Fibroblast of skin of back (primary cell): ENCODE measurements at regions not wholly inside any gene's neighbourhood (a gene's known extent, or its start where the extent isn't known, plus 50 kb on each side); places are given as distances from the start of the nearest gene placed in this dataset.
A peak's percentile ranks its signal among the peaks of the same experiment; 100 is the strongest.

ENCODE experiments used
- DNase-seq: peaks from one replicate; pipeline ENCODE4 v3.0.0-alpha.2; 2013

DNA sequence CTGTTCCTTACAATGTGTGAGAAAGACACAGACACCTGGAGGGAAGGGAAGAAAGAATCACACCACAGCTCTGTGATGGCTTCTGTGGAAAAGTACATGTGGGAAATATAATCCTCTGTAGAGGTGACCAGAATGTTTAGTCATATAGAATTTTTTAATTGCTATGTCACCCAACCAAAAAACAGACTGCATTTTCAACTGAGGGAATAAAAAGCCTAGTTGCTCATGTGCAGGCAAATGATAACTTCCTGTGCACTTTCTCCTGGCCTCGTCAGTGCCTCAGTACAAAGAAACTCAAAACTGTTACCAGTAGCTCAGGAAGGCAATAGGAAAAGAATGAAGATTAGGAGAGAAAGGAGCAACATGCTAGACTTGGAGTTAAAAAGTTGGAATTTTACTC, 326.8 kb downstream of the OSR1 start:
- peak; percentile 46 for DNase-seq

GRCh38 chr2:19029655-19030054, 328.8 kb downstream of the OSR1 start:
- DNase-seq: no peak

DNA sequence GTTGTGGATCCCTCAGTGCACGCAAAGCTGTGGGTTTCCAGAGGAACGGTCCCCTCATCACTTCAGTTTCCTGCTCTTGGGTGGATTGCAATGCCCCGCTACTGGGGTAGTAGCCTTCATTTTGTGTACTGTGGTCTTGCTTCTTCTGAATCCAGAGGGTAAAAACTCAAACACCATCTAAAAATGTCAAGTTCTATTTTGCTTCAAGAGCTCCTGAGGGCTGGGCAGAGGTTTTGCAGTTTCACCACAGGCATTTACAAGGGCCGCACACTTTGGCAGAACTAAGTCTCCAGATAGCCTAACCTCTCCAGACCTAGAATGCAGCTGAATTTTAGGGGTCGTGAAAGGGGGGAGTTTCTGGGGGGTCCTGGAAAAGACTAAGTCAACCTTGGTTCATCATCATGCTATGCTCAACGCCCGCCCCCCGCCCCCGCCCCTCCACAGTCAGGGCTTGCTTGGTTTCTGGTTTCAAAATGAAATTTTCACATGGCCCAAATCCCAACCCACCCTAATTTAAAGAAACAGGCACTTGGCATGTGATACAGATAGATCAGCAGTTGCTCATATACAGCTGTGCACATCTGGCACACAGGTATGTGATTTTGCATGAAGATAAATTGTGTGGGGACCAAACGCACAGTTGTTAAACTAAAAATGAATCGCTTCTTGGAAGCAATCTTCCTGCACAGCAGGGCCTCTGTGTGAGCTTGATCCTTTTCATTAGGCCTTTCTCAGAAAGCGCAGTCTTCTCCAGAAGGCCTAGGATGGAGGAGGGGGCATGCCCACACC, 329.6 kb downstream of the OSR1 start:
- no peak for DNase-seq

DNA sequence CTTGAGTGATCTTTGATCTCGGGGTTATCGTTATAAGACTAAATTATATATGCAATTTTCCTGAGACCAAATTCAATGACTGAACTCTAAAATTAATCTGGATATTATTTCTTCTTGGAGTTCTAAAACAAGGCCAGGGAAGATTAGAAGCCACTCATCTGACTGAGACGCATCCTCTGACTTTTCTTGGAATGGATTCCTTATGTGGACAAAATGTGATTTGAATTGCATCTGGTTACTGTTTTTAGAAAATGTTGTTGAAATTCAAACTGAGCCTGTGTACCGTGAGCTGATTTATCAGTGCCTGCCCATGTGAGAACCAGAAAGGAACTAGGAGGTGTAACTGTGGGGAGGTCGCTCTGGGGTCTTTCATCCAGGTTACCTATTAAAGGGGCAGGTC, 330.8 kb downstream of the OSR1 start:
- no peak for DNase-seq

DNA sequence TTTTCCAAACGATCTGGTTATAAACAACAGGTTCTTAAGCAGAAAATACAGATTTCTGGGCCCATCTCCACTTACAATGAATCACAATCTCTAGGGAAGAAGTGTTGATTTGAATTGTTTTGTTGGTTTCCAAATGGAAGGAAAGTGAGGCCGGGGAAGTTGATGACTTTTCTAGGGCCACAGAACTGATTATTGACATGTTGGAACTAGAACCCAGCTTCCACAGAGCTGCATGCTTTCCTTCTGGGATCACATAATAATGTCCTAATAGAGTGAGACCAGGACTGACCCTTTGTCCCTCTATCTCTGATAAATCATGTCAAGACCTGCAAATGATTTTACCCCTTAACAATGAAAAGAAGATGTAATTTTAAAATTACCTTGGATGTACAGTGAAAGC, 332.2 kb downstream of the OSR1 start:
- no peak for DNase-seq

- DNase-seq: no peak
Measured at GRCh38 chr2:19022334-19022733, 336.1 kb downstream of the OSR1 start.

- peak; percentile 89 for DNase-seq
Measured at GRCh38 chr2:19021721-19022120, 336.7 kb downstream of the OSR1 start.

DNA sequence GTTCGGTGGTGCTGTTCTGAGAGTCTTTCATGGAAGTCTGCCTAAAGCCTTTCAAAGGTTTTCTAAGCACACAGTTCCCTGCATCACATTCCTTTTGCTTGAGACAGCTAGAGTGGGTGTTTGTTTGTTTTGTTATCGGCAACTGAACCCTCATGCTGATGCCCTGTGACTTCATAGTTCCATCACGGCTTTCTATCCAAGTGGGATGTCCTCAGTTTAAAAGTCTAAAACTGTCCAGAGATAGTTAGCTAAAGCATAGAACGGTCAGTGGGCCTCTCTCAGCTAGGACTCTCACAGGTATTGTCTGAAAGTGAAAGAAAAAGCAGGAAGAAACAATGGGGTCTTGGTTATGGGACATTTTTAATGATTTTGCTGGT, 337.3 kb downstream of the OSR1 start:
- peak; percentile 90 for DNase-seq

DNA sequence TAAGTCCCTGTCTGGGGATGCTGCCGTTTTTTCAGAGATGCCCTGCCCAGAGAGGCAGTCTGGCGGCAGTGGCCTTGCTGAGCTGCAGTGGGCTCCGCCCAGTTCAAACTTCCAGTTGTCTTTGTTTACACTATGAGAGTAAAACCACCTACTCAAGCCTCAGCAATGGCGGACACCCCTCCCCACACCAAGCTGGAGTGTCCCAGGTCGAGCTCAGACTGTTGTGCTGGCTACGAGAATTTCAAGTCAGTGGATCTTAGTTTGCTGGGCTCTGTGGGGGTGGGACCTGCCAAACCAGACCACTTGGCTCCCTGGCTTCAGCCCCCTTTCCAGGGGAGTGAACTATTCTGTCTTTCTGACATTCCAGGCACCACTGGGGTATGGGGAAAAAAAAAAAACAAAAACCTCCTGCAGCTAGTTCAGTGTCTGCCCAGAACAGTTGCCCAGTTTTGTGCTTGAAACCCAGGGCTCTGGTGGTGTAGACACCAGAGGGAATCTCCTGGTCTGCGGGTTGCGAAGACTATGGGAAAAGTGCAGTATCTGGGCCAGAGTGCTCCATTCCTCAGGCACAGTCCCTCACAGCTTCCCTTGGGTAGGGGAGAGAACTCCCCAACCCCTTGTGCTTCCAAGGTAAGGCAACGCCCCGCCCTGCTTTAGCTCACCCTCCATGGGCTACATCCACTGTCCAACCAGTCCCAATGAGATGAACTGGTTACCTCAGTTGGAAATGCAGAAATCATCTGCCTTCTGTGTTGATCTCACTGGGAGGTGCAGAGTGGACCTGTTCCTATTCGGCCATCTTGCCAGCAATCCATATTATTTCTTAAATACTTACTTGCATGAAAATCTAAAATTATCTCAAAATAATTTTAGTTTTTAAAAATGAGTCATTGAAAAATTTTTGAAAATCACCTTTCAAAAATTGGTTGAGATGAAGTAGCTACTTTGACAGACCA, 338.0 kb downstream of the OSR1 start:
- DNase-seq: no peak

DNA sequence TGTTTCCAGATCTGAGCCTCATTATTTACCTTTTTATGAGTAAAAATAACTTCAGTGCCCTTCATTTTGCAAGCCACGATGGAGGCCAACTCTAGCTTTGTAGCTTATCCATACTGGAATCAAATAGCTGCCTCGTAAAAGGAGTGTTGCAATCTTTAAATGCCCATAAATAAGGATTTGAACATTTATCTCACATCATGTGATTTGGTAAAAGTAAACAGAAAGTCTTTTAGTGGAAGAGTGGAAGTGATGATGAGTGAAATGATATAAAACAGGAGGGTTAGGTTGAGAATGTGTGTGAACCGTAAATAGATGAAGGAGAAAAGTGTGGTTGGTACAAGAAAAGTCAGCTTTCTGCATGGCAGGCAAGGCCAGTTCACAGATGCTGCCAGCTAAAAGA, 348.9 kb downstream of the OSR1 start:
- DNase-seq: no peak

- DNase-seq: no peak
Measured at GRCh38 chr2:19003554-19003953, 354.9 kb downstream of the OSR1 start.

- no peak for DNase-seq
Measured at GRCh38 chr2:19000776-19001175, 357.6 kb downstream of the OSR1 start.

DNA sequence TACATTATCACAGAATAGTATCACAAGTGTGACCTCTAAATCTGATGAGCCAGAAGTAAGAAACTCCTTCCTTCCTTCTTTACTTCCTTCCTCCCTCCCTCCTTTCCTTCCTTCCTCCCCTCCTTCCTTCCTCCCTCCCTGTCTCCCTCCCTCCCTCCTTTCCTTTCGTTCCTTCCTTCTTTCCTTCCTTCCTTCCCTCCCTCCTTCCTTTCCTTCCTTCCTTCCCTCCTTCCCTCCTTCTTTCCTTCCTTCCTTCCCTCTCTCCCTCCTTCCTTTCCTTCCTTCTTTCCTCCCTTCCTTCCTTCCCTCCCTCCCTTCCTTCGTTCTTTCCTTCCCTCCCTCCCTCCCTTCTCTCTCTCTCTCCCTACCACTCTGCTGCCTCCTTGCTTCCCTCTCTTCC, 359.2 kb downstream of the OSR1 start:
- no peak for DNase-seq

GRCh38 chr2:18998491-18998890, 359.9 kb downstream of the OSR1 start:
- peak; percentile 25 for DNase-seq

DNA sequence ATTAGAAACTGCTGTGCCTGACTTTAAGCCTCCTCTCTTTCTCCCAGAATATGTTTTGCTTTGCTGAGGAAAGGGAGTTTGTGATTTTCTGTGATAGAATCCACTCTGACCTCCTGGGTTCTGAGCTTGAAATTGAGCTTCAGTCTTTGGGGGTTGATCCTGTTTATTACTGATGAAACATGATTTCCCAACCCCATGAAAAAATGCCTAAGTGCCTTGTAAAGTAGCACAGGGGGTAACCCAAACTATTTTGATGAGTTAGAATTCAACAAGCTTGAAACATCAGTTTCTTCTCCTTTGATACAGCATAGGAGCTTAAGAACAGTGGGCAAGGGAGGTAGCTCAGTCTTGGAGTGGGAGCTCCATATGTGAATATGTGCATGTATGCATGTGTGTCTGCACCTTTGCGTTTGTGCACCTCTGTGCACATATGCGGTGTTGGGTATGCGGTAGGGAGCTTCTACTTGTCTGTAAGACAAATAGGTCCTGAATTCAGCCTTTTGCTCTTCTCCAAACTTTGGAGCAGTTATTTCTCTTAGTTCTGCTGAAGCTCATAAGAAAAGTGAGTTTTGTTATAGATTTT, 364.6 kb downstream of the OSR1 start:
- DNase-seq: peak; percentile 19

DNA sequence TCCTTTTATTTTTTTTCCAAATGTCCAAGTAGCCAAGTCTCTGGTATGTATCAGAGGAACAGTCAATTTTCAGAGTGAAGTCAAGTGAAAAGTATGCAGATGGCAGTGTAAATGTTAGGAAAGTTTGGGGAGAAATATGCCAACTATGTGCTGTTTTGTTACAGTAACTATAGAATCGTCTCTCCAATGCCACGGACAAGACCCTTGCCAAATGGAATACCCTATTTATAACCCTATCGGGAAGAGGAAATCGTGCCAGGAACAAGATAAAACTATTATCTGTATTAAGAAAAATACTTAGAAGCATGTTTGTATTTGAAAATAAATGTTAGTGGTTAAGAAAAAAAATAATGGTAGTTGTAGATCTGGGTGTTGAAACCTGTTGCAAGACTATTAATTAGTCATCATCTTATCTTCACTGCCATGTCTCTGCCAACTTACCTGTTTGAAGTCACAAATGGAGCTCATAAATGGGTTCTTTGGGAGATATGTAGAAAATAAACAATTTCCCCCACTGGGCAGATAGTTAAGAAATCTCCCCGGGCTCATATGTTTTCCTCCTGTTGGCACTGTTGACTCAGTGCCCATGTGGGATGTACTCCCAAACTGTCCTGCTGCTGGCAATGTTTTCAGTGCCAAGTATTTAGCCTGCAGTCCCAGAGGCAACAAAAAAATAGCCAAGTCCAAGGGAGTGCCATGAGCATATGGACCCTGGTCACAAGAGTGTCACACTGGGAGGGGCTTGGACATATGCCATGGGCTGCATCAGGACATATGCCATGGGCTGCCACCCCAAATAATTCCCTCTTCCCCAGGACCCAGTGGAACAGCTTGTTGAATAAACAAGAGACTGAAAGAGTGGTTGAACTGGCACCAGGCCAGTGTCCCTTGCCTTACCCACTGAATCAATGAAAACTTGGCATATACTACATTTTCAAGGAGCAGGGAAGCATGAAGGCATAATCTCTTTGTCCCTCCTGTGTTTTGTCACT, 366.9 kb downstream of the OSR1 start:
- peak; percentile 93 for DNase-seq

- DNase-seq: peak; percentile 31
Measured at GRCh38 chr2:18988631-18989232, 369.7 kb downstream of the OSR1 start.

- DNase-seq: peak; percentile 99
Measured at GRCh38 chr2:18987592-18988073, 370.8 kb downstream of the OSR1 start.

DNA sequence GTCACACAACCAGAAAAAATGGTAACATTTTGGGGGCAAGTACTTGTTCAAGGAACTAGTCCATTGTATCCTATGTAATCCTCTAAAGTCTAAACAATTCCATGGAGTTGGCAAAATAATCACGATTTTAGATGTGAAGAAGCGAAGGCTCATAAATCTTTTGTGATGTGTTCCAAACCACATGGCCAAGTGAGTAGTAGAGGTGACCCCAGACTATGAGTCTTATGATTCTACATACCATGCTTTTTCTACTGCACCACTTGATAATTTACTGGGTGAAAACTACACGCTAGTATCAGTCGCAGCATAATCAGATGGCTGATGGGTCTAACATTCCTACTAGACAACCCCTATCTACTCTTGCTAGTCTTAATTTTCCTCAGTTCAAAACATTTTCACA, 371.4 kb downstream of the OSR1 start:
- no peak for DNase-seq

DNA sequence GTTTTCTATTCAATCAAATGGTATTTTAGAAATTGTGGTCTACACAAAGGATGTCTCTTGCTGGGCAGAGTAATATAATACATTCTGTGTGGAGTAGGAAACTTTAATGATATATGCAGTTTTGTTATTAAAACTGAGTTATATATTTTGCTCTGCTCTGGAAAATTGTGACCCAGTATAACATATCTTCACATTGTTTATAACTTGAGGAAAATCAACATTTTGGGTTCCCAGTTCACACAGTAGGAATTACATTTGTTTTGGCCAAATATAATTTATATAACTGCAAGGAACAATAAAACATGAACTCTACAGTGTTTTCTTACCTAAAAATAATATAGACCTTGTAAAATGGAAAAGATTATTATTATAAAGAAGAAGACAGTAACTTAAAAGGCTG, 372.4 kb downstream of the OSR1 start:
- DNase-seq: no peak

GRCh38 chr2:18980786-18981430, 377.5 kb downstream of the OSR1 start:
- DNase-seq: peak; percentile 18
